GM18520 (cell line): ENCODE measurements at regions not wholly inside any gene's neighbourhood (a gene's known extent, or its start where the extent isn't known, plus 50 kb on each side); places are given as distances from the start of the nearest gene placed in this dataset.
"Not testable (repeated sequence)": the region's sequence is repeated elsewhere in the genome, so short reads cannot be mapped to it uniquely, and the experiment has no call there.

Source experiments
- ATAC-seq: cut with Tn5 transposase; IDR thresholded peaks from one replicate; pipeline ENCODE4 v1.9.1; 2021; ENCODE audit not compliant: unreplicated experiment

DNA sequence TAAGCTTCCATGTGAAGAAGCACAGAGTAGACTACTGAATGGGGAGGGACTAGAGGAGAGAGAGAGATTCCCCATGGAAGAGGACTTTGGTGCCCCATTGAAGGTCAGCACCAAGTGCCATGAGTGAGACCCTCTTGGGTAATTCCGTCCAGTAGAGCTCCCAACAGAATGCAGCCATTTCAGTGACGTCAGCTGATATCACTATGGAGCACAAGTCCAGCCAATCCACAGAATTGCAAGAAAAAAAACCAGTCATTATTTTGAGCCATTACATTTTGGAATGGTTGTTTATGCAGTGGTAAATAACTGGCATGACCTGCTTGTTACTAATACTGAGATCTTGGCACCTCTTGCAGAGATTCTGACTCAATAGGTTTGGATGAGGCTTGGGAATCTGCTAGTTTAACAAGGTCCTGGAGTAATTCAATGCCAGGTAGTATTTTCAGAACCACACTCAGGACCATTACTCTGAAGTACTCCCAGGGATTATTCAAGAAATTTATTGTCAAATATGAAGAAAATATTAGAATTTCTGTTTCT is 52.6 kb upstream of the SP8 start:
- ATAC-seq, result no peak

DNA sequence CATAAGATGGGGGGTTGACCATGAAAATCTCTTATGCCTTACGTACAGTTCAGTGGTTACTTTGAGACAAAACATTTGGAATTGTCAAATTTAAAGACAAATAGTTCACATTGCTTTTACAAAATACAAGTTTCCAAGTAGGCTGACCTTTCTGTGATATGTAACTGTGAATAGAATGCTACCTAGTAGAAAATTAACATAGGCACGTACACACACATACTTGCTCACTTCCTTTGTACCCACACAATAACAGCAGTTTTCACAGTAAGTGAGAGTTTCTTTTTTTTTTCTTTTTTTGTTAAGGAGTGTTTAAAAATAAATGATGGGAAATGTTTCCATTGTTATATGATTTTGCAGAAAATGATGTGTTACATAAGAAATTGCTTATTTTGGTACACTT is 53.3 kb upstream of the SP8 start:
- ATAC-seq, result no peak

DNA sequence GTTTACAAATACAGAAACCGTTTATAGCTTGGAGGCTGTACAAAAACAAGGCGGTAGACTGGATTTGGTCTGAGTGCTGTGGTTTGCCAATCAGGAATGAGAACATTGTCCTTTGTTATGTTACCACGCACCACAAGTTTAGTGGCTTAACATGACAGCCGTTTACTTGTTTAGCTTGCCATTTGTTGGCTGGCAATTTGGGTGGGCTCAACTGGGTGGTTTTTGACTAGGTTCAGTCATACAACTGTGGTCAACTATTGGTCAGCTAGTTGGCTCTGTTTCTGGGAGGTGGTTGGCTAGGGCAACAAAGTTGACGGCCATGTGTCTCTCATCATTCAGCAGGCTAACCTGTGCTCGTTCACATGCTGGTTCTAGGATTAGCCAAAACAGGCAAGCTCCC is 60.1 kb upstream of the SP8 start:
- ATAC-seq, result no peak

DNA sequence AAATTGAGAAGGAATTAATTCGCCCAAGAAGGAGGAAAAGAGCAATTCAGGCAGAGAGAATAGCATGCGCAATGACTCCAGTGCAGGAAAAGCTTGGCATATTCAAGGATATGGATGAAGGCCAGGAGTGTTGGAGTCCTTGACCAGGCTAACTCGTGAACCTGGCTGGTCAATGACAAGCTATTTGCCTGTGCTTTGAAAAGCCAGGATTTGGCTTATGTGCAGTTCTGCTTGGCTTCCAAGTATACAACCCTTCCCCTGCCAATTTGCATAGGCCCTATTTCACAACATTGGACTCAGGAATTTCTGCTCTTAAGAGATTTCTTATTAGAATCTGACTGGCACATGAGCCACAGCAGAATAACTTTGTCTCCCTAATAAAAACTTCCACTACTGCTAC is 72.3 kb upstream of the SP8 start:
- no peak for ATAC-seq

DNA sequence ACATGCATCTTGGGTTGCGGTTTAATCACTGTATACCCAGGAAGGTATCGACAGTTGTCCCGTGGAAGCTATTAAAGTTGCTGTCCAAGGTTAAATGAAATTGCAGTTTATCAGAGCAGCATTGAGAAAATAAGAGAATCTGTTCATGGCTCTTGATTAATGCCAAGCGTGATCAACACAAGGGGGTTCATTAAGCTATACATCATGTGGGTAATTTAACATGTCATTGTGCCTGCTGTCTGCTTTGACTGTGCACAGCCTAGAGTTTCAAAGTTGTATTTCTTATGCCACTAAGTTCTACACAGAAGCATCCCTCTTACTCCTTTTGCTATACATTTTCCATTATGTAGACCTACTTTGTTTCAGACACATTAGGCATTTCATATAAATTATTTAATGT is 74.8 kb upstream of the SP8 start:
- ATAC-seq, result no peak

DNA sequence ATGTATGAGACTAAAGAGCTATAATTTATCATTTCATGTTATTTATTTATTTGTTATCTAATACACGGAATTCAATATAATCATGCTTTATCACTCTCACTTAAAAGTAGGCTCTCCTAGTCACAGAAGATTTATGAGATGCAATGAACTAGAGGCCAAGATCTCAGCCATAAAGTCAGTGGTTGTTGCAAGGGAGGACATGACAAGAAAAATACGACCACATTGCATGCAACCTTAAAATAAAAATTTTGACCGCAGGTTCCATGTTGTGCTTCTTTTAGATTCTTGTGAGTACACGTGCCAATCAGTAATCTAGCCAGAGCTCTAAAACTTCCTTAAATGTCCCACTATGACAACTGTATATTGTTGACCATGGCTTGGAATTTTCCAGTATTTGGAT is 75.9 kb upstream of the SP8 start:
- ATAC-seq, result no peak

DNA sequence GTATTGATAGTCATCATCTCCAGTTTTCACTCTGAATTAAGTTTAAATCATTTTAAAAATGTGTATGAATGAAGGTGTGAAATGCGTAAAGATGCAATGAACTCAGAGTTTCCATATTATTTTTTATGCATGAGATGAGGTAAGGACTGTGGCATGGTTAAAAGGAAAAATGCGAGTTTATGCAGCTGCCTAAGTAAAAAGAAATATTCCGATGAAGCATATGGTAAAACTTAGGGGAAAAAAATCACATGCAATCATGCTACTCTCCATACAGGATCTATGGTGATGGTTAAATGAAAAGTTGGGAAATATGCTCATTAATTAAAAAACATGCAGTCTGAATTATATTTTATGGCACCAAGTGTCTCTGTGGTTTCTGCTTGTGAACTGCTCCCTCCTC is 77.5 kb upstream of the SP8 start:
- ATAC-seq, result no peak

DNA sequence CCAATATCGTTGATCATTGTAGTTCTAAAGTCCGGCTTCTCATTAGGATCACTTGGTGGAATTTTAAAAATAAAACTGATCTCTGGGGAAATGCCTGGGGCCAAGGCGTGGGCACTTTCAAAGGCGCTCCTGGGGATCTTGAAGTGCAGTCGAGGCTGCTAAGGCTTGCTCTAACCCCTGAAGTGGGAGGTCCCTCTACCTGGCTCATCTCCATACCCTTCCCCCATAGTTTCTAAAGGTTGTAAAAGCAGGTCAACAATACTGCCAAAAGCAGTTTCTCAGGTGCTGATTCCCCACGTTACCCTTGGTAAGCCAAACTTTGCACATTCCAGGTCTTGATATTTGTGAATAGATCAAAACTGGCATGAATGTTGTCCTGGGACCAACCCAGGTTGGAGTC is 79.0 kb upstream of the SP8 start:
- ATAC-seq, result no peak

DNA sequence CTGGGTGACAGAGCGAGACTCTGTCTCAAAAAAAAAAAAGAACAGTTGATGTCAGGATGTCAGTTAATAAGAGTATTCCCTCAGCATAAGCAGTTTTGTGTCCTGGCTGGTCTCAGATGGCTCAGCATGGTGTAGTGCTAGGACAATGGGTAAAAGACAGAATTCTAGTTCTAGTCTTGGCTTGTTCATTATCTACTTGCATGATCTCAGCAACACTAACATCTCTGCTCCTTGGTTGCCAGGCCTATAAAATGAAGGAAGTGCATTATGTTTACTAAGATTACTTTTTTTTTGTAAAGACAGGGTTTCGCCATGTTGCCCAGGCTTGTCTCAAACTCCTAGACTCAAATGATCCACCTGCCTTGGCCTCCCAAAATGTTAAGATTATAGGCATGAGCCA is 84.3 kb upstream of the SP8 start:
- ATAC-seq, result no peak

DNA sequence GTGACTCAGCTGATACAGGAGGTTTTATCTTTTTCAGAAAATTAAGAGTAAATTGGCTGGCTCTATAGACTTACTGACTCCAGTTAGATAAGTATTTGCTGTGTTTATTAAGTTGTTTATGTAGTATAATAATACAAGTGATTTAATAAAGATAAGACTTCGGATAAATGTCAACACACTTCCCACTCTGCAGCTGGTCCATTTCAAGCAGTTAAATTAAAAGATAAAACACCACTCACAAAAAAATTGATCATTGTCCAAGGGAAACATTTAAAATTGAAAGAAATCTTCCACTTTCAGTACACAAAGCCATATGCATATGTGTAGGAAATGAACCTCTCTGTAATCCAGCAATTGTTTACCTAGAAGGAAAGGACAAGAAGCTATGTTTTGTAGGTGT is 106.1 kb upstream of the SP8 start:
- ATAC-seq, result no peak

DNA sequence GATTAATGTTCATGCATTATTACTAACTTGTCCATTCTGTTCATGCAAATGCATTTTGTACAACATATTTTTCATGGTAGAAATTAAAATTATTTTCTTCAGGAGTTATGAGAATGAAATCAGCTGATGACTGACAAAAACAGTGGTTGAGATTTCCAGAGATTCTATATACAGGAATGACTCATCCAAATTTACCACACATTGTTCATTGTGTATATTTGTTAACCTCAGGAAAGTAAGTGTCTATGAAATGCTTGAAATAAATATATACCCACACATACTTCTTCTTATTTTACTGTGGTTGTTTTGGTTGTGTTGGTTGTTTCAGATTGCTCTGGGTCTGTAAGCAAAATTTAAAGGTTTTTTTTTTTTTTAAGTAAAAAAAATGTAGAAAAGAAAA is 108.1 kb upstream of the SP8 start:
- no peak for ATAC-seq

DNA sequence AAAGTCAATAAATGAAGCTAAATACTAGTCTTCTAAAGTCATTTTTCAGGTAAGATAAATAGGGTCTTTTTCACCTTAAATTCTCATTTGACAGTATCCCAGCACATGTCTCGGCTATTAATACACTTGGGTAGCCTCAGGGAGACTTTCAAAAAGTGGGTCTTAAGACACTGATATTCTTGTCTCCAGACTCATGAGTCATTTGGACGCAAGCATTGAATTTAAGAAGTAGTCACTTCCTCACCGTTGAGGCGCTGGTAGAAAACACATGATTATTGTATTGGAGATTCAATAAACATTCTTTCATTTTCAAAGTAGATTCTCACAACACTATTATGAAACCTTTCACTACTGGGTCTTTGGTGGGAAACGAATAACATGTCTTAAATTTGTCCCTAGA is 108.9 kb upstream of the SP8 start:
- no peak for ATAC-seq

DNA sequence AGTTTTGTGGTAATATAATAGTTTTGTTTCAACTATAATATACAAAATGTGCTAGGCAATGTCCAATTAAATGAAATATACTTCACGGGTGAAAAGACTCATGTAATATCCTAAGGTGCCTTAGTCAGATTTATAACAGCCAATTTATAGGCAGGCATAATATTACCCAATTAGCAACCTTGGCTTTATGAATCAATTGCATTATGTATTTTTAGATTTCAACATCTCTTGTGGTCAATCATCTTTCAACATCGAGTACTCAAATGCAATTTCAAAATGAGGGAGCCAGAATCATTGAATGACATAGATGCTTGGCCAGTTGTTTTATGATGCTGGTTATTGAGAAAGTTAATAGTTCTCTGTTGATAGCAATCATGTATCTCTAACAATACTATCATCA is 110.3 kb upstream of the SP8 start:
- no peak for ATAC-seq

DNA sequence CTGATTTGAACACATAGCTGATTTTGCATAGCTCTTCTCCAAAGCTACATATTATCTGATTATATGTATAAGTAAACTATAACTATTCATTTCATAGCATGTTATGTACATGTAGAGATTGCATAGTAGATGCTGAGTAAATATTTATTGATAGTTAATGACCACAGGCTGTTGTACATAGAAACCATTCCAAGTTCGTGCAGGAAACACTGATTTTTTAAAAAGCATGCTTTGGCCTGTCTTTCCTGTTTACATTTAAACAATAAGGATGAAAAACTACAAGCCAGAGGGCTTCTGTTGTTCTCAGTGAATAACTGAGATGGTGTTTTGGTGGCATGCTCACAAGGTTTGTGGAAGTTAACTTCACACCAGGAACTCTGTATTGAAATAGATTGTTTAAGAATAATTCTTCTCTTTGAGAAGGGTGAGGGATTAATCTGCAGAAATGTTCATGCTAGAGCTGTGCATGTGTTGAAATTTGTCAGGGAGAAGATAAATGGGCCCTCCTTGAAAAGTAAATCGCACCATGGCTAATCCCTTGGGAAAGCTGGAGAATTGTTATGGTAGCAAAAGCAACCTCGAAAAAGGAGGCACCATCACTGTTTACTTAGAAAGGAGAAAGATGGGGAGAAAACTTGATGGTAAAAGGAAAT is 120.2 kb upstream of the SP8 start:
- no peak for ATAC-seq

DNA sequence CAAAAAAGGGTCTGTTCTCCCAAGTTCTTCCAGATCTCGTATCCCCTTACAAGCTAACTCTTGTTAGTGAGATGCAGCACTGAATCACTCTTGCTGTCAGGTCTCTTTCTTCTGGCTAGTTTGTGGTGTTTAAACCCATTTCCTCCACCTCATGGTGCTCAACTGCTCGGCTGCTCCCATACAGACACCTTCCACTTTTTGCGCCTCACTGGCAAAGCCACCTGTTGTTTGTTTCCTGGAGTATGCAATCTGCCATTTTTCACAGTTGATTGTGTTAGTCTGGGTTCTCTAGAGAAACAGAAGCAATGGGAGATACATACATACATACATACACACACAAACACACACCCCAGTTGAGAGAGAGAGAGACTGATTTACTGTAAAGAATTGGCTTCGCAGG is 124.4 kb upstream of the SP8 start:
- no peak for ATAC-seq

DNA sequence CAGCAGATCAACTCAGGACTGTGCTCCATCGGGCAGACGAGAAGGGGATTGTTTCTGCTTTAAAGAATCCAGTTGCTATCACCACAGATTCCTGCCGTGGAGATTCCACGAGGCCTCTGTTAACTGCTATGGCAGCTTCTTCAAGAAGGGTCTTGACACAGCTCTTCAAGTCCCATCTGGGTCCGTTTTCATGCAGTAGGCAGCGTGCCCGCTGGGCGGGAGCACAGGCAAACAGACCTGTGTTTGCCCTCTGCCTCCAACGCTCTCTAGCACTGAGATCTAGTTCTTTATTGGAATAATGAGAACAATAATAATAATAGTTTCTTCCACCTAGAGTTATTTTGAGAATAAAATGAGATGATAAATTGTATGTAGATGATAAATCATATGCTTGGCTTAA is 127.2 kb upstream of the SP8 start:
- no peak for ATAC-seq

DNA sequence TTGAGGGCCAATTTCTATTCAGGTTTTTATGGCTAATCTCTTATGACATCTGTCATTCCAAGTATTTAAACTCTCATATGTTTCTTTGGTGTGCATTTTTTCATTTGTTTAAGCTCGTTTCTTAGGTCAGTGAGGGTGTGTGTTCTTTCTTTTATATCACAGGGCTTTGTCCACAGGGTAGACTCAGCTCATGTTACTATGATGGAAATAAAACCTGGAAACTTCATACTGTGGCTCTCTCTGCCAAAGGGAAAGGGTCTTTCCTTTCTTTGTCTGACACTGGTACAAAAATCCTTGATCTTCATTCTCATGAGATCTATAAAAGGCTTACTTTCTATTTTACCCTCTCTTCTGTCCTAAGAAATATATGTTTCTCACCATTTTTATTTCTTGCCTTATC is 129.6 kb upstream of the SP8 start:
- no peak for ATAC-seq

DNA sequence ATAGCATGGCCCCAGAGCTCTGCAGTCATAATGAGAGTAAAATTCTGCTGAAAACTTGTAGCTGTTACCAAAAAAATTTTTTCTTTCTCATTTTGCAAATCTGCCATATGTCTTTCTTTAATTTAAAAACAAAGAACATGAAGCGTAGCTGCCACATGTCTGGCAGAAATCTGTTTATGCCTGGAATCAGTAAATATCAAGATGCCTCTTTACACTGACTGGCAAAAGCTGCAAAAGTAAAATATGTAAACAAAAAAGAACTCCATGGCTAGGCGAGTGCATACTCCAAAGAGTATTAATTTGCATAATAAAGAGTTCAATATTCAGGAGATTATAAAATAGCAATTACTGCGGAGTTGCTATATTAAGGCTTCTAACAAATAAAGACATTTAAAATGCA is 130.9 kb upstream of the SP8 start:
- no peak for ATAC-seq

DNA sequence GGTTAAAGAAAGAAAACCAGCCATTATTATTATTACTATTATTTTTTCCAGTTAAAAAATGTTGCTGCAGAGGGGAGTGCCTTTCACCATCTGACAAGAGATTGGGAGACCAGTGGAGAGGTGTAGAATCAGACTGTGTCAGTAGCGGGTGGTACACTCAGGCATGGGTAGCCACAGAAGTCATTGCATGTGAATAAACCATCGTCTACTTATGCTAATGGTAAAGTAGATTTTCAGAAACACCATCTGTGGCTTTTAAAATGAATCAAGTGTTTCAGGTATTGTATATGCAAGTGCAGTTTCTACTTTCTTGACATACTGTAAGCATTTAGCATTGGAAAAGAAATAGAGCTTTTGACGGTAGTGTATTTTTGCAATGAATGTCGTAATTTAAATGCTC is 131.5 kb upstream of the SP8 start:
- ATAC-seq, result no peak

DNA sequence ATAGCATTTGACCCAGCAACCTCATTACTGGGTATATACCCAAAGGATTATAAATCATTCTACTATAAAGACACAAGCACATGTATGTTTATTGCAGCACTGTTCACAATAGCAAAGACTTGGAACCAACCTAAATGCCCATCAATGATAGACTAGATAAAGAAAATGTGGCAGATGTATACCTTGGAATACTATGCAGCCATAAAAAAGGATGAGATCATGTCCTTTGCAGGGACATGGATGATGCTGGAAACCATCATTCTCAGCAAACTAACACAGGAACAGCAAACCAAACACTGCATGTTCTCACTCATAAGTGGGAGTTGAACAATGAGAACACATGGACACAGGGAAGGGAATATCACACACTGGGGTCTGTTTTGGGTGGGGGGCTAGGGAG is 140.5 kb upstream of the SP8 start:
- ATAC-seq, result not testable (repeated sequence)

DNA sequence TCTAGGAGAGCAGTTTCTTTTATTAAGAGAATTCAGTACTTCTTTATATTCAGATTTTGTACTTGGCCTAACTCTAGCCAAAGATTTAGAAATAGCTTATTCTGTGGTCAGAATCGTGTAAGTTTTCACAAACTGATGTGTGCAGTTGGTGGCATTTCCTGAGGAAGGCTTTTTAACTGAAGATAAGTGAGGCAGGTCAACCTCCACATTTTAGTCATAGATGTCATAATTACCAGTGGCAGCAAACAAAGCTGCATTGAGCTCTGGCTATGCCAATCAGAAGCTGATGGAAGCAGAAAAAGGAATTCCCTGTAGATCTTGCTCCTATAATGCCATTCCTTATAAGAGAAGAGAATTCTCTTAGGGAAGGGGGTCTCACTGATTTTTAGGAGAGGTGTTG is 141.3 kb upstream of the SP8 start:
- no peak for ATAC-seq

DNA sequence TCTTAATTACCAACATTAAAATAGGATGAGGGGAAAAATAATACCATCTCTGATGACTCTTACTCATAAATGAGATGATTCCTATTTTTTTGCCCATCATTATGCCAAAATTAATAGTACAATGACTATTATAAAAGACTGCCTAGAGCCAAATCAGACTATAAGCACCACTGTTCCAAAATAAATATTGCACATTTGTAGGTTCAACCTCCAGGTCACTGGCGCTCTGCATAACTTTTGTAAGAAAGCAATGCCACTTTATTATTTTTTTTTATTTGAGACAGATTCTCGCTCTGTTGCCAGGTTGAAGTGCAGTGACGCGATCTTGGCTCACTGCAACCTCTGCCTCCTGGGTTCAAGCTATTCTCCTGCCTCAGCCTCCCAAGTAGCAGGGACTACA is 142.5 kb upstream of the SP8 start:
- no peak for ATAC-seq

DNA sequence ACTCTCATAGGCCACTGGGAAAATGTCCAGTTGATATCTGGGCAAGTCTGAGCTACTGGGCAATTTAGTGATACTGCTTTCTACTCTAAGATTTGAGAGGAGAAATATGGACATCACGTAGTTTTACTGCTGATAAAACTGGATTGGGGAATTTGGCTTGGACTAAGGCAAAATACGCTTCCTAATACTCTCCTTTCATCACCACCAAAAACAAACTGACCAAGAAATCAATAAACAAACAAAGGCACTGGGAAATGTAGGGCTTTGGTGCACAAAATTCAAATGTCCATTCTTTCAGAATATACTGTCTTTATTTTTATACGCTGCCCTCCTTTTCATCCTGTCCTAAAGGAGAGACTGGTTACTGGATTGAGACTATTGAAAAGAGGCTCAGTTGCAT is 145.1 kb upstream of the SP8 start:
- no peak for ATAC-seq
